CD14-positive monocyte (primary cell): ENCODE measurements at regions not wholly inside any gene's neighbourhood (a gene's known extent, or its start where the extent isn't known, plus 50 kb on each side); places are given as distances from the start of the nearest gene placed in this dataset.

ENCODE experiments used
- DNase-seq, 3 donors: peaks; one replicate each; pipeline ENCODE4 v3.0.0-alpha.2; 2011 to 2022
- H2AFZ ChIP-seq: 2 replicates; pipeline ENCODE4 v1.6.0; 2012; ENCODE audit warnings: mild to moderate bottlenecking, low read depth, low read length, inconsistent platforms; ENCODE audit not compliant: insufficient read depth, poor library complexity, severe bottlenecking
- H3K27ac ChIP-seq, 2 donors: 1 replicate in 1 of 2; 2 replicates in 1 of 2; pipeline ENCODE4 v1.5.1; 2012 to 2013; ENCODE audit warnings: low read length in 2 of 2, control low read depth in 1 of 2, inconsistent platforms in 1 of 2, low read depth in 1 of 2, mild to moderate bottlenecking in 1 of 2
- H3K27me3 ChIP-seq, 2 donors: one replicate each; pipeline versions ENCODE4 v1.6.0 to v1.6.1; 2011 to 2013; ENCODE audit warnings: low read length in 2 of 2; ENCODE audit not compliant: control insufficient read depth in 2 of 2, insufficient read depth in 2 of 2
- H3K36me3 ChIP-seq, 2 donors: replicated peaks in 1 of 2; 1 replicate in 1 of 2; 2 replicates in 1 of 2; pipeline versions ENCODE4 v1.5.1 to v1.6.1; 2012 to 2013; ENCODE audit warnings: low read length in 2 of 2, control low read depth in 1 of 2, inconsistent platforms in 1 of 2, mild to moderate bottlenecking in 1 of 2; ENCODE audit not compliant: insufficient read depth in 2 of 2, control insufficient read depth in 1 of 2
- H3K4me1 ChIP-seq, 2 donors: 1 replicate in 1 of 2; 2 replicates in 1 of 2; pipeline versions ENCODE4 v1.5.1 to v1.6.1; 2012 to 2013; ENCODE audit warnings: low read length in 2 of 2, control low read depth in 1 of 2, inconsistent platforms in 1 of 2, mild to moderate bottlenecking in 1 of 2, moderate library complexity in 1 of 2; ENCODE audit not compliant: insufficient read depth in 2 of 2, control insufficient read depth in 1 of 2
- H3K4me2 ChIP-seq: replicated peaks from 2 replicates; pipeline ENCODE3; 2012; ENCODE audit warnings: low read length, moderate library complexity, mild to moderate bottlenecking; ENCODE audit not compliant: poor library complexity, severe bottlenecking; ENCODE audit errors: extremely low read depth
- H3K4me3 ChIP-seq, 3 experiments: fragments of 200-600 bp in 1 of 3; sonication (generic) in 1 of 3; replicated peaks in 1 of 3; 1 replicate in 2 of 3; 2 replicates in 1 of 3; pipeline ENCODE4 v1.5.1; 2011 to 2013; ENCODE audit warnings: low read length in 3 of 3, mild to moderate bottlenecking in 3 of 3, control low read depth in 2 of 3, low read depth in 2 of 3, inconsistent platforms in 1 of 3, moderate library complexity in 1 of 3
- H3K79me2 ChIP-seq: 2 replicates; pipeline ENCODE4 v1.6.0; 2012; ENCODE audit warnings: mild to moderate bottlenecking, control low read depth, inconsistent platforms, low read length, moderate library complexity; ENCODE audit not compliant: insufficient read depth
- H3K9ac ChIP-seq: 2 replicates; pipeline ENCODE4 v1.6.0; 2017; ENCODE audit warnings: low read length, mild to moderate bottlenecking; ENCODE audit not compliant: insufficient read depth, poor library complexity, severe bottlenecking
- H3K9me3 ChIP-seq, 2 donors: replicated peaks in 1 of 2; 1 replicate in 1 of 2; 2 replicates in 1 of 2; pipeline versions ENCODE4 v1.5.1 to v1.6.1; 2012 to 2013; ENCODE audit warnings: low read length in 2 of 2, control low read depth in 1 of 2; ENCODE audit not compliant: control insufficient read depth in 1 of 2, insufficient read depth in 1 of 2
- H4K20me1 ChIP-seq: 2 replicates; pipeline ENCODE4 v1.6.0; 2012; ENCODE audit warnings: mild to moderate bottlenecking, low read length, control low read depth, moderate library complexity; ENCODE audit not compliant: insufficient read depth
- H3K27ac Mint-ChIP-seq, 7 donors: one replicate each; pipeline ENCODE4 v1.8.0; 2020; ENCODE audit warnings: mild to moderate bottlenecking in 7 of 7, mixed read lengths in 7 of 7, moderate library complexity in 6 of 7, inconsistent platforms in 2 of 7
- H3K27me3 Mint-ChIP-seq, 3 donors: one replicate each; pipeline ENCODE4 v1.8.0; 2021 to 2022; ENCODE audit warnings: low read depth in 3 of 3, mild to moderate bottlenecking in 3 of 3, mixed read lengths in 3 of 3, moderate library complexity in 3 of 3, inconsistent platforms in 1 of 3
- H3K36me3 Mint-ChIP-seq, 2 donors: one replicate each; pipeline ENCODE4 v1.8.0; 2020; ENCODE audit warnings: mixed read lengths in 2 of 2, inconsistent platforms in 1 of 2, mild to moderate bottlenecking in 1 of 2
- H3K4me1 Mint-ChIP-seq: one replicate; pipeline ENCODE4 v1.8.0; 2020; ENCODE audit warnings: mild to moderate bottlenecking, mixed read lengths
- H3K4me3 Mint-ChIP-seq, 2 donors: one replicate each; pipeline ENCODE4 v1.8.0; 2020; ENCODE audit warnings: mild to moderate bottlenecking in 2 of 2, mixed read lengths in 2 of 2, moderate library complexity in 1 of 2
- H3K9me3 Mint-ChIP-seq, 7 donors: one replicate each; pipeline ENCODE4 v1.8.0; 2020 to 2022; ENCODE audit warnings: mixed read lengths in 7 of 7, mild to moderate bottlenecking in 6 of 7, moderate library complexity in 6 of 7, inconsistent platforms in 2 of 7
- WGBS: methylation state at CpG from one replicate; pipeline ENCODE4 v1.1.5; 2013; ENCODE audit warnings: missing lambda C conversion rate; ENCODE audit not compliant: insufficient coverage; 5-methylcytosine and 5-hydroxymethylcytosine counted together
- intact Hi-C, 2 donors: fragments of 100-400 bp; cut with micrococcal nuclease; formaldehyde crosslinking; loops; one replicate each; pipeline versions ENCODE4 v1.15.0 to v1.15.1; 2023
- TF ChIP-seq, protein P1 (sequence below): fragments of 200-600 bp; IDR thresholded peaks from one replicate; pipeline ENCODE4 v1.8.0; 2022; ENCODE audit warnings: antibody characterized with exemption, mild to moderate bottlenecking

DNA sequence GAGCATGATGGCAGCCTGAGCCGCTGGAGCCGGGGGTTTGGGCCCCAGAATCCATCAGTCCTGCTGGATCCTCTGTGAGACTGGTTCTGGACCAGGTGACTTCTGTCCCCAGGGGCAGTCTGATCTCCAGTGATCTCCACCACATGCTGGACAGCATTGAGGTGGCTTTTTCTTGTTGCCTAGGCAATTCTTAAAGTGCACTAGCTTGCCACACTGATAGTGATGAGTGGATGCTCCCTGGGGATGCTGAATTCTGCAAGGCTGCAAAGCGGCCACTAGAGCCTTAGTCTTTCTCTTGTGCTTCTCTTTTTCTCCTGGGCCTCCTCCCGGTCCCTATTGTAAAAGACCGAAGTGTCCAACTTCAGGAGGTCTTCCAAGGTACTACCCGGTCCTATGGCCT, 70.4 kb upstream of the ATP11B start:
- intact Hi-C loops = no loop called here
- H3K4me1 Mint-ChIP-seq = no peaks in the 10 kb centered on the region
- no peaks in the 10 kb centered on the region for H4K20me1 ChIP-seq

DNA sequence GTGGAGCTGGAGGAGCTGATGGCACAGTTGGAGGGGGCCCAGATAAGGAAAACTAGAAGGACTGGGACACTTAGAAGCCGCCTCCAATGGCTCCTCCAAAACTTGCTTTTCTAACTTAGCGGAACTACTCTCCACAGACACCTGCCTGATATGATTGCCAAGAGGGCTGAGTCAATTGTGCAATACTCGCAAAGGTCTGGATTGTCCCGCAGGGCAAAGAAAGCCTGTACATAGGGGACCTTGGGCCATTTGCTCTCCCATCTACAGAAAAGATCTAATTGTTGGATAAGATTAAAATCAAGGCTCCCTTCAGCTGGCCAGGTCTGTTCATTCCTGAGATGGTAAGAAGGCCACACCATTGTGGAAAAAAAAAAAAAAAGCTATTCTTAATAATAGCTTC, 69.7 kb upstream of the ATP11B start:
- TF ChIP-seq, protein P1, sequence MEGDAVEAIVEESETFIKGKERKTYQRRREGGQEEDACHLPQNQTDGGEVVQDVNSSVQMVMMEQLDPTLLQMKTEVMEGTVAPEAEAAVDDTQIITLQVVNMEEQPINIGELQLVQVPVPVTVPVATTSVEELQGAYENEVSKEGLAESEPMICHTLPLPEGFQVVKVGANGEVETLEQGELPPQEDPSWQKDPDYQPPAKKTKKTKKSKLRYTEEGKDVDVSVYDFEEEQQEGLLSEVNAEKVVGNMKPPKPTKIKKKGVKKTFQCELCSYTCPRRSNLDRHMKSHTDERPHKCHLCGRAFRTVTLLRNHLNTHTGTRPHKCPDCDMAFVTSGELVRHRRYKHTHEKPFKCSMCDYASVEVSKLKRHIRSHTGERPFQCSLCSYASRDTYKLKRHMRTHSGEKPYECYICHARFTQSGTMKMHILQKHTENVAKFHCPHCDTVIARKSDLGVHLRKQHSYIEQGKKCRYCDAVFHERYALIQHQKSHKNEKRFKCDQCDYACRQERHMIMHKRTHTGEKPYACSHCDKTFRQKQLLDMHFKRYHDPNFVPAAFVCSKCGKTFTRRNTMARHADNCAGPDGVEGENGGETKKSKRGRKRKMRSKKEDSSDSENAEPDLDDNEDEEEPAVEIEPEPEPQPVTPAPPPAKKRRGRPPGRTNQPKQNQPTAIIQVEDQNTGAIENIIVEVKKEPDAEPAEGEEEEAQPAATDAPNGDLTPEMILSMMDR = no peak
- Mint-ChIP-seq H3K27me3 (peaks cover 0 to 3% (median 2%) of the 10 kb centered on the region in 3 donors), H3K9me3 (no peaks in the 10 kb centered on the region), H3K36me3 (no peaks in the 10 kb centered on the region), H3K4me1 (no peaks in the 10 kb centered on the region), H3K4me3 (no peak overlapping the region), H3K27ac (peak overlapping the region in 1 of 7 donors; percentile 71)
- Histone ChIP-seq H3K27ac (no peak overlapping the region), H3K79me2 (no peaks in the 10 kb centered on the region), H3K9ac (no peak overlapping the region), H3K27me3 (no peaks in the 10 kb centered on the region), H3K4me3 (no peak overlapping the region), H3K9me3 (no peaks in the 10 kb centered on the region), H2AFZ (no peak overlapping the region), H3K4me2 (no peak overlapping the region), H3K36me3 (no peaks in the 10 kb centered on the region), H3K4me1 (no peaks in the 10 kb centered on the region), H4K20me1 (no peaks in the 10 kb centered on the region)
- intact Hi-C loops = no loop called here
- no CpG with 5 or more reads among the region's 4 CpGs for WGBS
- DNase-seq = no peak

More for the DNA sequence above, 70.4 kb upstream of the ATP11B start:
- Mint-ChIP-seq H3K9me3 (no peaks in the 10 kb centered on the region), H3K36me3 (no peaks in the 10 kb centered on the region), H3K27me3 (peaks cover 0 to 3% (median 2%) of the 10 kb centered on the region in 3 donors), H3K4me3 (no peak overlapping the region), H3K27ac (no peak overlapping the region)
- no peaks in the 10 kb centered on the region for H3K9me3 ChIP-seq
- DNase-seq = no peak
- H3K27ac ChIP-seq = no peak overlapping the region
- H3K4me3 ChIP-seq = no peak overlapping the region
- no peak overlapping the region for H3K9ac ChIP-seq
- TF ChIP-seq, protein P1 = no peak
- H2AFZ ChIP-seq = no peak overlapping the region
- H3K4me2 ChIP-seq = no peak overlapping the region
- no peaks in the 10 kb centered on the region for H3K27me3 ChIP-seq
- H3K4me1 ChIP-seq = no peaks in the 10 kb centered on the region
- WGBS = 92% methylated on average over 3 of the region's 6 CpGs
- no peaks in the 10 kb centered on the region for H3K79me2 ChIP-seq
- no peaks in the 10 kb centered on the region for H3K36me3 ChIP-seq
